Body of pancreas (tissue), 4 donors: ENCODE measurements at regions not wholly inside any gene's neighbourhood (a gene's known extent, or its start where the extent isn't known, plus 50 kb on each side); places are given as distances from the start of the nearest gene placed in this dataset.

Source experiments
- CTCF ChIP-seq, 7 experiments: fragments of 450-650 bp in 4 of 7; fragments of 200-600 bp in 3 of 7; sonication (generic) in 3 of 7; IDR thresholded peaks; one replicate each; pipeline ENCODE4 v1.5.1; 2016 to 2019; ENCODE audit warnings: antibody characterized with exemption in 7 of 7
- POLR2A ChIP-seq, 3 donors: fragments of 450-650 bp; IDR thresholded peaks; one replicate each; pipeline ENCODE4 v1.6.1; 2016; ENCODE audit warnings: antibody characterized with exemption in 3 of 3, mild to moderate bottlenecking in 2 of 3

- TF ChIP-seq POLR2A (IDR thresholded peaks at IDR 0.05) (no peak), CTCF (IDR thresholded peaks at IDR 0.05) (no peak)
Measured at GRCh38 chr2:94762600-94762999, 108.6 kb upstream of the TEKT4 start.
